Liver (tissue), 3 donors: ENCODE measurements at regions not wholly inside any gene's neighbourhood (a gene's known extent, or its start where the extent isn't known, plus 50 kb on each side); places are given as distances from the start of the nearest gene placed in this dataset.
"Not testable (repeated sequence)": the region's sequence is repeated elsewhere in the genome, so short reads cannot be mapped to it uniquely, and the experiment has no call there.

Experiments used
- CTCF ChIP-seq: fragments of 150-350 bp; IDR thresholded peaks from 2 replicates; pipeline ENCODE4 v1.5.1; 2017; ENCODE audit warnings: improper control_type of control experiment, low read depth, low read length; ENCODE audit not compliant: missing input control
- GABPA ChIP-seq, 2 donors: IDR thresholded peaks in 1 of 2; conservative IDR thresholded peaks in 1 of 2; 2 replicates each; pipeline ENCODE4 v1.6.1; 2016; ENCODE audit warnings: antibody characterized with exemption in 2 of 2, mild to moderate bottlenecking in 1 of 2, moderate library complexity in 1 of 2
- JUND ChIP-seq, 2 donors: IDR thresholded peaks; 2 replicates each; pipeline ENCODE4 v1.6.1; 2016; ENCODE audit warnings: antibody characterized with exemption in 2 of 2
- SP1 ChIP-seq: IDR thresholded peaks from 2 replicates; pipeline ENCODE4 v1.6.1; 2018; ENCODE audit warnings: antibody characterized with exemption, mild to moderate bottlenecking
- donor health status: healthy.
- donor health status: healthy.

GRCh38 chr1:149700677-149701567 lies 81.6 kb upstream of the FCGR1A start:
- TF ChIP-seq CTCF; GABPA (IDR thresholded peaks at IDR 0.05 in 1 of 2, conservative IDR thresholded peaks at IDR 0.05 in 1 of 2); JUND (IDR thresholded peaks at IDR 0.05); SP1: not testable (repeated sequence)
